ENCODE measurements at regions not wholly inside any gene's neighbourhood (a gene's known extent, or its start where the extent isn't known, plus 50 kb on each side); places are given as distances from the start of the nearest gene placed in this dataset.

DNA sequence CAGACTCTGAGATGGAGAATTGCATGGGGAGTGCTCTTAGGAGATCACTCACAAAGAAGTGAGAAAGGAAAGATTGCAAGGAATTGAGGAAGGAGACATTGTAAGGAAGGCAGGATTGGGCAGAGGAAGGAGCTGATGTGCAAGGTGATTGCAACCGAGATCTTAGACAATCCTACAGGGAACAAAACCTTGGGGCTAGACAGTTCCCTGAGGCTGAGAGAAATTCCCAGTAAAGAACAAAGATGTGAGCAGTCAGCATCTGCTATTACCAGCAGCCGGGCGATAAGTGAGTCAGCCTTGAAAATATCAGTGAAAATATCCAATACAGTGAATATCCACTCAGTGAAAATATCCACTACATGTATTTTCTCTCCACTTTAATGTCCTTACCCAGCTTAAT, 143.6 kb upstream of the TBC1D5 start:
- WGBS, 2 experiments (ENCODE audit: insufficient coverage in 1 of 2, insufficient read length in 1 of 2): 90 to 98% methylated on average over 3 of the region's 3 CpGs

DNA sequence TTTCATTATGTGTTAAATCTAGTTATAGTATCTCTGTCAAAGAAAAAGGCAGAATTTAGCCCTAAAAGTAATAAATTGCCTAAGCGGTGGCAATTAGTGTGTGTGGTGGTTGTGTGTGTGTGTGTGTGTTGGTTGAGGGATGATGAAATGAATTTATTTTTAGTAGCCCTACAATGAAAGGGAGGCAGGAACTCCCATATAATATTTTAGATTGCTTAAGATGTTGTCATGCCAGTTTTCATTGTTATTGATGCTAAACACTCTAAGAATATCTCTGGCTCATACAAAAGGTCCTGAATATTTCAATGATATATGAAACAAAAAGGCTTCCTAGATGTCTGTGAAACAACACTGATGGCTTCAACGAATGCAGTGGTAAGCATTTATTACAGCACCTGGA, 140.6 kb upstream of the TBC1D5 start:
- Histone ChIP-seq H3K9me3 (ENCODE audit: control insufficient read depth, low read length) (no peaks in the 10 kb centered on the region), H3K27ac (ENCODE audit: low read depth, low read length) (no peak overlapping the region), H3K4me3 (ENCODE audit: low read length) (no peak overlapping the region), H3K9ac (ENCODE audit: extremely low read depth, low read length, poor library complexity, severe bottlenecking) (no peak overlapping the region), H3K27me3 (ENCODE audit: control insufficient read depth, insufficient read depth, low read length, poor library complexity, severe bottlenecking) (no peaks in the 10 kb centered on the region), H3K4me1 (ENCODE audit: control insufficient read depth, insufficient read depth, low read length) (peaks cover 3% of the 10 kb centered on the region), H3K36me3 (ENCODE audit: control insufficient read depth, insufficient read depth, low read length) (no peaks in the 10 kb centered on the region)
- WGBS, 2 experiments (ENCODE audit: insufficient coverage in 1 of 2, insufficient read length in 1 of 2): 70 to 93% methylated on average over 2 of the region's 2 CpGs
- H3K9me3 Mint-ChIP-seq: no peaks in the 10 kb centered on the region
- H3K4me1 Mint-ChIP-seq: peaks cover 7% of the 10 kb centered on the region
- no peaks in the 10 kb centered on the region for H3K27me3 Mint-ChIP-seq (ENCODE audit: insufficient read depth)
- DNase-seq: no peak
- H3K27ac Mint-ChIP-seq: no peak overlapping the region
- H3K4me3 Mint-ChIP-seq: no peak overlapping the region
- H3K36me3 Mint-ChIP-seq (ENCODE audit: low read depth): no peaks in the 10 kb centered on the region
- TF ChIP-seq, protein P1, sequence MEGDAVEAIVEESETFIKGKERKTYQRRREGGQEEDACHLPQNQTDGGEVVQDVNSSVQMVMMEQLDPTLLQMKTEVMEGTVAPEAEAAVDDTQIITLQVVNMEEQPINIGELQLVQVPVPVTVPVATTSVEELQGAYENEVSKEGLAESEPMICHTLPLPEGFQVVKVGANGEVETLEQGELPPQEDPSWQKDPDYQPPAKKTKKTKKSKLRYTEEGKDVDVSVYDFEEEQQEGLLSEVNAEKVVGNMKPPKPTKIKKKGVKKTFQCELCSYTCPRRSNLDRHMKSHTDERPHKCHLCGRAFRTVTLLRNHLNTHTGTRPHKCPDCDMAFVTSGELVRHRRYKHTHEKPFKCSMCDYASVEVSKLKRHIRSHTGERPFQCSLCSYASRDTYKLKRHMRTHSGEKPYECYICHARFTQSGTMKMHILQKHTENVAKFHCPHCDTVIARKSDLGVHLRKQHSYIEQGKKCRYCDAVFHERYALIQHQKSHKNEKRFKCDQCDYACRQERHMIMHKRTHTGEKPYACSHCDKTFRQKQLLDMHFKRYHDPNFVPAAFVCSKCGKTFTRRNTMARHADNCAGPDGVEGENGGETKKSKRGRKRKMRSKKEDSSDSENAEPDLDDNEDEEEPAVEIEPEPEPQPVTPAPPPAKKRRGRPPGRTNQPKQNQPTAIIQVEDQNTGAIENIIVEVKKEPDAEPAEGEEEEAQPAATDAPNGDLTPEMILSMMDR (conservative IDR thresholded peaks at IDR 0.05): no peak

More for the DNA sequence above, 143.6 kb upstream of the TBC1D5 start:
- Histone ChIP-seq H3K9me3 (ENCODE audit: control insufficient read depth, low read length) (no peaks in the 10 kb centered on the region), H3K9ac (ENCODE audit: extremely low read depth, low read length, poor library complexity, severe bottlenecking) (no peak overlapping the region), H3K27me3 (ENCODE audit: control insufficient read depth, insufficient read depth, low read length, poor library complexity, severe bottlenecking) (no peaks in the 10 kb centered on the region), H3K4me3 (ENCODE audit: low read length) (no peak overlapping the region), H3K36me3 (ENCODE audit: control insufficient read depth, insufficient read depth, low read length) (no peaks in the 10 kb centered on the region), H3K27ac (ENCODE audit: low read depth, low read length) (no peak overlapping the region), H3K4me1 (ENCODE audit: control insufficient read depth, insufficient read depth, low read length) (peaks cover 3% of the 10 kb centered on the region)
- no peak for DNase-seq
- Mint-ChIP-seq H3K4me1 (peaks cover 7% of the 10 kb centered on the region), H3K9me3 (no peaks in the 10 kb centered on the region), H3K36me3 (ENCODE audit: low read depth) (no peaks in the 10 kb centered on the region), H3K4me3 (no peak overlapping the region), H3K27ac (no peak overlapping the region), H3K27me3 (ENCODE audit: insufficient read depth) (no peaks in the 10 kb centered on the region)
- TF ChIP-seq, protein P1 (conservative IDR thresholded peaks at IDR 0.05): no peak

DNA sequence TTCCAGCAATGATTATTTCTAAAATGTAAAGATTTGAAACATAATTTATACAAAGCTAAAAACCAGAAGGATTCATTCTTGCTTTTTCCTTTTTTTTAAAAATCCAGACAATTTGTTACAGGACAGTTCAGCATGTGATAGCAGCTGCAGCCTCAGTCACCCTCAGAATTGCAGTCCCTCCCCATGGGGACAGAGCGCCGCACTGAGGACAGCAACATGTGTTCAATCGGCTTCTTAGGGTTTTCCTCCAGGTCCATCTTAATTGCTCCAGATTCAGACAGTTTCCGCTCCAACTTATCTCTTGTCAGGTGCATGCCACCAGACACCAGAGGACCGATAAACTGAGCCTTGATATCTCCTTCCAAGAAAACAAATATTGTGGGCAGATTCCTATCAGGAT, 134.9 kb upstream of the TBC1D5 start:
- no peak for DNase-seq
- no peak overlapping the region for H3K27ac Mint-ChIP-seq
- no peaks in the 10 kb centered on the region for H3K4me1 ChIP-seq (ENCODE audit: control insufficient read depth, insufficient read depth, low read length)
- H3K36me3 ChIP-seq (ENCODE audit: control insufficient read depth, insufficient read depth, low read length): no peaks in the 10 kb centered on the region
- H3K9me3 ChIP-seq (ENCODE audit: control insufficient read depth, low read length): no peaks in the 10 kb centered on the region
- no peak overlapping the region for H3K4me3 Mint-ChIP-seq
- H3K27ac ChIP-seq (ENCODE audit: low read depth, low read length): no peak overlapping the region
- H3K27me3 ChIP-seq (ENCODE audit: control insufficient read depth, insufficient read depth, low read length, poor library complexity, severe bottlenecking): no peaks in the 10 kb centered on the region
- H3K9me3 Mint-ChIP-seq: no peaks in the 10 kb centered on the region
- H3K9ac ChIP-seq (ENCODE audit: extremely low read depth, low read length, poor library complexity, severe bottlenecking): no peak overlapping the region
- H3K4me1 Mint-ChIP-seq: no peaks in the 10 kb centered on the region
- no peak overlapping the region for H3K4me3 ChIP-seq (ENCODE audit: low read length)
- no peaks in the 10 kb centered on the region for H3K27me3 Mint-ChIP-seq (ENCODE audit: insufficient read depth)
- peaks cover 13% of the 10 kb centered on the region for H3K36me3 Mint-ChIP-seq (ENCODE audit: low read depth)
- TF ChIP-seq, protein P1 (conservative IDR thresholded peaks at IDR 0.05): no peak
- WGBS, 2 experiments (ENCODE audit: insufficient coverage in 1 of 2, insufficient read length in 1 of 2): 97 to 100% methylated on average over 1 to 5 of the region's 5 CpGs

Data from endodermal cell (in vitro differentiated cells).